MM.1S (cell line): ENCODE measurements at regions not wholly inside any gene's neighbourhood (a gene's known extent, or its start where the extent isn't known, plus 50 kb on each side); places are given as distances from the start of the nearest gene placed in this dataset.

Experiments used
- DNase-seq: peaks from one replicate; pipeline ENCODE4 v3.0.0-alpha.2; 2015
- H2AFZ ChIP-seq: fragments of 300-600 bp; sonication (generic); 2 replicates; pipeline ENCODE4 v1.6.0; 2016; ENCODE audit warnings: antibody characterized with exemption, low read length
- H3F3A ChIP-seq: fragments of 300-600 bp; sonication (generic); 2 replicates; pipeline ENCODE4 v1.6.1; 2016; ENCODE audit warnings: mild to moderate bottlenecking, antibody characterized with exemption, low read length, moderate library complexity, mixed read lengths; ENCODE audit not compliant: insufficient read depth
- H3K27ac ChIP-seq: fragments of 300-600 bp; sonication (generic); 2 replicates; pipeline ENCODE4 v1.5.1; 2016; ENCODE audit warnings: mild to moderate bottlenecking, low read length
- H3K27me3 ChIP-seq: fragments of 300-600 bp; sonication (generic); replicated peaks from 2 replicates; pipeline ENCODE4 v1.6.0; 2016; ENCODE audit warnings: low read length; ENCODE audit not compliant: insufficient read depth
- H3K36me3 ChIP-seq: fragments of 300-600 bp; sonication (generic); replicated peaks from 2 replicates; pipeline ENCODE4 v1.6.1; 2016; ENCODE audit warnings: mild to moderate bottlenecking, low read length, mixed read lengths; ENCODE audit not compliant: insufficient read depth
- H3K4me1 ChIP-seq: fragments of 300-600 bp; sonication (generic); 2 replicates; pipeline ENCODE4 v1.6.1; 2016; ENCODE audit warnings: low read length, mixed read lengths
- H3K4me2 ChIP-seq: fragments of 300-600 bp; sonication (generic); 2 replicates; pipeline ENCODE4 v1.6.0; 2016; ENCODE audit warnings: low read depth, low read length
- H3K4me3 ChIP-seq: fragments of 300-600 bp; sonication (generic); 2 replicates; pipeline ENCODE4 v1.5.1; 2016; ENCODE audit warnings: low read length, mixed read lengths
- H3K79me2 ChIP-seq: fragments of 300-600 bp; sonication (generic); 2 replicates; pipeline ENCODE4 v1.6.1; 2016; ENCODE audit warnings: mixed run types, low read length, mixed read lengths
- H3K9ac ChIP-seq: fragments of 300-600 bp; sonication (generic); 2 replicates; pipeline ENCODE4 v1.6.1; 2016; ENCODE audit warnings: low read length, mixed read lengths
- H3K9me2 ChIP-seq: fragments of 300-600 bp; sonication (generic); replicated peaks from 2 replicates; pipeline ENCODE4 v1.6.1; 2016; ENCODE audit warnings: mild to moderate bottlenecking, low read length, mixed read lengths; ENCODE audit not compliant: insufficient read depth
- H3K9me3 ChIP-seq: fragments of 300-600 bp; sonication (generic); replicated peaks from 2 replicates; pipeline ENCODE4 v1.6.1; 2016; ENCODE audit warnings: mild to moderate bottlenecking, low read length, mixed read lengths; ENCODE audit not compliant: insufficient read depth
- H4K20me1 ChIP-seq: fragments of 300-600 bp; sonication (generic); 2 replicates; pipeline ENCODE4 v1.6.1; 2016; ENCODE audit warnings: mild to moderate bottlenecking, low read length, moderate library complexity, mixed read lengths; ENCODE audit not compliant: insufficient read depth
- CTCF ChIP-seq: fragments of 300-600 bp; sonication (generic); IDR thresholded peaks from 2 replicates; pipeline ENCODE4 v1.5.1; 2016; ENCODE audit warnings: antibody characterized with exemption, low read length, mixed read lengths
- EZH2 ChIP-seq: fragments of 300-600 bp; sonication (generic); optimal IDR thresholded peaks from 2 replicates; pipeline ENCODE3; 2017; ENCODE audit warnings: low read depth, mild to moderate bottlenecking, antibody characterized with exemption, low read length, mixed read lengths
- EZH2phosphoT487 ChIP-seq: fragments of 300-600 bp; sonication (generic); IDR thresholded peaks from 2 replicates; pipeline ENCODE4 v1.6.1; 2018; ENCODE audit warnings: antibody characterized with exemption, low read length

GRCh38 chr7:85655252-85655651, 468.4 kb upstream of the SEMA3D start:
- Histone ChIP-seq H3K4me1 (no peaks in the 10 kb centered on the region), H3K9me2 (no peaks in the 10 kb centered on the region), H3F3A (no peaks in the 10 kb centered on the region), H4K20me1 (no peaks in the 10 kb centered on the region; the same call in 1 of the 2 replicates), H3K9ac (no peak overlapping the region), H3K4me3 (no peak overlapping the region), H3K79me2 (no peaks in the 10 kb centered on the region), H3K27me3 (no peaks in the 10 kb centered on the region), H2AFZ (no peak overlapping the region), H3K36me3 (no peaks in the 10 kb centered on the region), H3K9me3 (no peaks in the 10 kb centered on the region), H3K4me2 (no peak overlapping the region), H3K27ac (no peak overlapping the region)
- DNase-seq = no peak
- no peak for TF ChIP-seq EZH2phosphoT487
- no peak for TF ChIP-seq CTCF
- TF ChIP-seq EZH2 = no peak

- no peaks in the 10 kb centered on the region for H3K4me1 ChIP-seq
Measured at GRCh38 chr7:85644272-85644671, 457.4 kb upstream of the SEMA3D start.

GRCh38 chr7:85641331-85641730, 454.5 kb upstream of the SEMA3D start:
- Histone ChIP-seq H3K9me3 (no peaks in the 10 kb centered on the region), H3K9ac (no peak overlapping the region), H3K27ac (no peak overlapping the region), H3K27me3 (no peaks in the 10 kb centered on the region), H3K4me2 (no peak overlapping the region), H3F3A (no peaks in the 10 kb centered on the region), H3K4me1 (no peaks in the 10 kb centered on the region), H3K4me3 (no peak overlapping the region), H3K79me2 (no peaks in the 10 kb centered on the region), H3K36me3 (no peaks in the 10 kb centered on the region), H4K20me1 (no peaks in the 10 kb centered on the region), H3K9me2 (no peaks in the 10 kb centered on the region), H2AFZ (no peak overlapping the region)
- no peak for DNase-seq
- TF ChIP-seq CTCF = no peak
- TF ChIP-seq EZH2 = no peak
- no peak for TF ChIP-seq EZH2phosphoT487

More at GRCh38 chr7:85644272-85644671, 457.4 kb upstream of the SEMA3D start:
- Histone ChIP-seq H3K36me3 (no peaks in the 10 kb centered on the region), H2AFZ (no peak overlapping the region), H3F3A (no peaks in the 10 kb centered on the region), H3K27ac (no peak overlapping the region), H4K20me1 (no peaks in the 10 kb centered on the region), H3K9me2 (no peaks in the 10 kb centered on the region), H3K4me2 (no peak overlapping the region), H3K79me2 (no peaks in the 10 kb centered on the region), H3K9me3 (no peaks in the 10 kb centered on the region), H3K4me3 (no peak overlapping the region), H3K9ac (no peak overlapping the region), H3K27me3 (no peaks in the 10 kb centered on the region)
- no peak for DNase-seq
- no peak for TF ChIP-seq EZH2
- no peak for TF ChIP-seq EZH2phosphoT487
- no peak for TF ChIP-seq CTCF
